D721Med (cell line): ENCODE measurements at regions not wholly inside any gene's neighbourhood (a gene's known extent, or its start where the extent isn't known, plus 50 kb on each side); places are given as distances from the start of the nearest gene placed in this dataset.

ENCODE experiments used
- DNase-seq: peaks from one replicate; pipeline ENCODE4 v3.0.0; 2011; ENCODE audit warnings: low spot score; ENCODE audit not compliant: insufficient read length
- FAIRE-seq: peaks from 2 replicates; lab custom pipeline; 2011; peaks lifted over from hg19 to GRCh38; lab: Jason Lieb, UNC
- CTCF ChIP-seq: IDR thresholded peaks from 2 replicates; pipeline ENCODE4 v1.5.1; 2012; ENCODE audit warnings: mild to moderate bottlenecking, control low read depth; ENCODE audit not compliant: insufficient read depth; ENCODE audit errors: missing control alignments

- no peak for DNase-seq
- TF ChIP-seq CTCF, result no peak
- FAIRE-seq, result no peak
Observed at GRCh38 chr7:114309729-114310128, 104.9 kb upstream of the FOXP2 start.

GRCh38 chr7:114303301-114303700 lies 111.3 kb upstream of the FOXP2 start:
- no peak for DNase-seq
- TF ChIP-seq CTCF, result no peak
- no peak for FAIRE-seq

- DNase-seq (no peak), FAIRE-seq (no peak)
- no peak for TF ChIP-seq CTCF
Observed at GRCh38 chr7:114302858-114303257, 111.8 kb upstream of the FOXP2 start.

DNA sequence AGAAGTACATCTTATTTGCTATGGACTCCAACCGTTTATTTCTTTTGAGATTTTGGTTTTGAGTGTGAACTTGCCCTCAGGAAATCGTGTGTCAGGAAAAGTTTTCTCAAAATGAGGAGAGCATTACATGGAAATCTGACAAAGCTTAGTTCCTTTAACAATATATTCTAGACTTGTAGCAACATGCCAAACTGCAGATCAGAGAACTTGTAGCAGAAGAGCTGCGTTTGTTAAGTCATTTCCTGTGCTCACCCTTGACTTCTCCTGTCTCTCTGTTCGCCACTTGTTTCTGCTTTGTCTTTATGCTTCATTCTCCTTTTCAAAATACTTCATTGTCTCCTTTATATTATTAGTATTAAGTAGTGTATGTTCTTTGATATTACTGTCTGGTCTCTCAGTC lies 116.6 kb upstream of the FOXP2 start:
- no peak for TF ChIP-seq CTCF
- FAIRE-seq (no peak), DNase-seq (no peak)

DNA sequence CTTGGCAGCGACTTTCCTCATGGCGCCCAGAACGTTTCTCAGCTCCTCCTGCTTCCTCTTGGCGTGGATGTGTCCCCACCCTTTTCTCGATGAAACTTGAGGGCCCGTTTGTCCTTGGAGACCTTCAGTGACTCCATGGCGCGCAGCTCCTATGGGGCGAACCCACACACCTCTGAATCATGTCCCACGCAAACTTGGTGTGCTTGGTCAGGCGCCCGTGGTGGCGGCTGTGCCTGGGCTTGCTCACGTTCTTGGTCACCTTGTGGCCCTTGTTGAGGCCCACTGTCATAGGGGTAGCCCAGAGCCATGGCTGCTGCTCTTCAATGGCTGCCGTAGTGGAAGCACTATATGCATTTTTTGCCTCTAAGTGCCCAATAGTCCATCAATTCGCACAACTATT lies 117.5 kb upstream of the FOXP2 start:
- no peak for FAIRE-seq
- DNase-seq, result no peak
- TF ChIP-seq CTCF, result no peak

DNA sequence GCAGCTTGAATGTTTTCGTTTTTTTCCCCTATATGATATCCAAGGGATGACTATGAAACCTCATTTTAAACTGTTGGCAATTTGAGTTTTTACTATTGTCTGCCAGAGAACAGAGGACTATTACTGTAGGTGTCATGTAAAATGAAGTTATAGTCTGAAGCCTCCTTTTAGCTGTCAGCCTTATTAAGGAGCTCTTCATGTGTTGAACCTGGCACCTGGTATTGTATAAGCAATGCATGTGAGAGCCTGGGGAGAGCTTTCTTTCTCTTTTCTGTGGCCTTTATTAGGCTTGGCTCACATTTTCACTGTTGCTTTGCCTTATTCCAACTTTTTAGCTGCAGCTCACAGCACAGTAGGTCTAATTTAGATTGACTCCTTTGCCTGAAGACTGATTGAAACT lies 119.1 kb upstream of the FOXP2 start:
- DNase-seq (no peak), FAIRE-seq (no peak)
- TF ChIP-seq CTCF, result no peak

GRCh38 chr7:114294036-114294435 lies 120.6 kb upstream of the FOXP2 start:
- DNase-seq, result no peak
- no peak for TF ChIP-seq CTCF
- FAIRE-seq, result no peak
